Transverse colon (tissue), 4 donors: ENCODE measurements at regions not wholly inside any gene's neighbourhood (a gene's known extent, or its start where the extent isn't known, plus 50 kb on each side); places are given as distances from the start of the nearest gene placed in this dataset.

Source experiments
- DNase-seq: peaks from one replicate; pipeline ENCODE4 v3.0.0-alpha.2; 2019
- H3K27ac ChIP-seq, 4 donors: fragments of 200-600 bp; sonication (generic); 2 replicates each; pipeline ENCODE4 v1.5.1; 2016 to 2018; ENCODE audit warnings: inconsistent platforms in 4 of 4
- H3K27me3 ChIP-seq: fragments of 200-600 bp; sonication (generic); 2 replicates; pipeline ENCODE4 v1.5.1; 2017; ENCODE audit warnings: inconsistent platforms
- H3K36me3 ChIP-seq, 4 donors: fragments of 200-600 bp; sonication (generic); 2 replicates each; pipeline ENCODE4 v1.5.1; 2017 to 2019; ENCODE audit warnings: inconsistent platforms in 4 of 4
- H3K4me1 ChIP-seq, 4 donors: fragments of 200-600 bp; sonication (generic); 2 replicates each; pipeline ENCODE4 v1.5.1; 2017 to 2020; ENCODE audit warnings: inconsistent platforms in 4 of 4
- H3K4me3 ChIP-seq, 4 donors: fragments of 200-600 bp; sonication (generic); 1 replicate in 1 of 4; 2 replicates in 3 of 4; pipeline versions ENCODE4 v1.5.1 to v1.6.1; 2017 to 2019; ENCODE audit warnings: inconsistent platforms in 4 of 4
- H3K9me3 ChIP-seq, 2 donors: fragments of 200-600 bp; sonication (generic); 2 replicates each; pipeline ENCODE4 v1.5.1; 2017 to 2019; ENCODE audit warnings: inconsistent platforms in 2 of 2
- CTCF ChIP-seq, 5 experiments: fragments of 200-600 bp in 3 of 5; fragments of 450-650 bp in 2 of 5; sonication (generic) in 3 of 5; IDR thresholded peaks; 1 replicate in 2 of 5; 2 replicates in 3 of 5; pipeline ENCODE4 v1.5.1; 2016 to 2017; ENCODE audit warnings: antibody characterized with exemption in 5 of 5, inconsistent platforms in 3 of 5, mild to moderate bottlenecking in 2 of 5, moderate library complexity in 1 of 5
- EP300 ChIP-seq: sonication (generic); formaldehyde crosslinking; IDR thresholded peaks from one replicate; pipeline ENCODE4 v1.6.1; 2017; ENCODE audit warnings: antibody characterized with exemption, low read depth
- POLR2A ChIP-seq: fragments of 450-650 bp; IDR thresholded peaks from one replicate; pipeline ENCODE4 v1.6.1; 2016; ENCODE audit warnings: antibody characterized with exemption, mild to moderate bottlenecking, moderate library complexity
- POLR2AphosphoS5 ChIP-seq, 3 donors: sonication (generic); formaldehyde crosslinking; IDR thresholded peaks; one replicate each; pipeline ENCODE4 v1.6.1; 2016; ENCODE audit warnings: antibody characterized with exemption in 3 of 3
- whole genome bisulfite sequencing, 2 donors: methylation state at CpG; one replicate each; pipeline ENCODE4 v1.1.5; 2018; ENCODE audit warnings: low coverage in 1 of 2; 5-methylcytosine and 5-hydroxymethylcytosine counted together
- in situ Hi-C, 4 donors: fragments of 200-750 bp; cut with MboI; loops; one replicate each; pipeline versions ENCODE4 v1.15.0 to v1.15.1; 2017; ENCODE audit warnings: low sequenced_read_pairs in 3 of 4, low pct_ligation_motif_present in 1 of 4, low pct_unique_long_range_greater_than_20kb in 1 of 4
- intact Hi-C: fragments of 100-400 bp; cut with DNase I; formaldehyde crosslinking; loops from one replicate; pipeline ENCODE4 v1.15.1; 2023; ENCODE audit warnings: low total_unique reads

- WGBS, 2 donors: 32% methylated on average over 14 of the region's 14 CpGs; no CpG with 5 or more reads in 1 of the 2 donors
- intact Hi-C loops: loop anchor here (5.0 kb wide), 1 partner anchor 89 kb away; no protein-coding TSS in a partner anchor
These were observed 229.2 kb upstream of the MAP3K1 start for GRCh38 chr5:56585999-56586691.

GRCh38 chr5:56585461-56585860, 229.9 kb upstream of the MAP3K1 start:
- Histone ChIP-seq H3K36me3 (no peaks in the 10 kb centered on the region), H3K27me3 (no peaks in the 10 kb centered on the region), H3K27ac (no peak overlapping the region), H3K4me1 (peaks cover 0 to 15% (median 3%) of the 10 kb centered on the region in 4 donors), H3K4me3 (no peak overlapping the region), H3K9me3 (no peaks in the 10 kb centered on the region)
- TF ChIP-seq POLR2AphosphoS5 (IDR thresholded peaks at IDR 0.05) (no peak), EP300 (no peak), POLR2A (no peak), CTCF (IDR thresholded peaks at IDR 0.05) (no peak)
- in situ Hi-C loops (no loop called here), intact Hi-C loops (loop anchor here (5.0 kb wide), 1 partner anchor 88 kb away; no protein-coding TSS in a partner anchor)
- WGBS, 2 donors: 50 to 74% methylated on average over 1 to 2 of the region's 2 CpGs
- DNase-seq: no peak

More at GRCh38 chr5:56585999-56586691, 229.2 kb upstream of the MAP3K1 start:
- in situ Hi-C loops: no loop called here
- H3K4me1 ChIP-seq: peaks cover 0 to 15% (median 3%) of the 10 kb centered on the region in 4 donors
- DNase-seq: no peak
- H3K27me3 ChIP-seq: no peaks in the 10 kb centered on the region
- no peak for TF ChIP-seq CTCF (IDR thresholded peaks at IDR 0.05)
- TF ChIP-seq POLR2AphosphoS5 (IDR thresholded peaks at IDR 0.05): no peak
- TF ChIP-seq EP300: no peak
- no peak for TF ChIP-seq POLR2A
- peak overlapping the region in 2 of 4 donors; percentile 31 to 34 for H3K27ac ChIP-seq
- H3K9me3 ChIP-seq: no peaks in the 10 kb centered on the region
- no peaks in the 10 kb centered on the region for H3K36me3 ChIP-seq
- H3K4me3 ChIP-seq: no peak overlapping the region

- in situ Hi-C loops: no loop called here
- no peaks in the 10 kb centered on the region for H3K27me3 ChIP-seq
These were observed 233.9 kb upstream of the MAP3K1 start for GRCh38 chr5:56581426-56581825.

GRCh38 chr5:56580864-56581263, 234.5 kb upstream of the MAP3K1 start:
- no peak overlapping the region for H3K4me3 ChIP-seq
- intact Hi-C loops: no loop called here
- H3K36me3 ChIP-seq: no peaks in the 10 kb centered on the region
- 81 to 100% methylated on average over 2 of the region's 2 CpGs for WGBS, 2 donors
- H3K27ac ChIP-seq: no peak overlapping the region
- peaks cover 0 to 7% (median 2%) of the 10 kb centered on the region in 4 donors for H3K4me1 ChIP-seq
- no peak for TF ChIP-seq POLR2A
- no peak for TF ChIP-seq EP300
- TF ChIP-seq CTCF (IDR thresholded peaks at IDR 0.05): no peak
- TF ChIP-seq POLR2AphosphoS5 (IDR thresholded peaks at IDR 0.05): no peak
- no peaks in the 10 kb centered on the region for H3K27me3 ChIP-seq
- no peaks in the 10 kb centered on the region for H3K9me3 ChIP-seq
- in situ Hi-C loops: no loop called here
- DNase-seq: no peak

More at GRCh38 chr5:56581426-56581825, 233.9 kb upstream of the MAP3K1 start:
- no peak for TF ChIP-seq POLR2A
- TF ChIP-seq CTCF (IDR thresholded peaks at IDR 0.05): no peak
- no peak for TF ChIP-seq EP300
- TF ChIP-seq POLR2AphosphoS5 (IDR thresholded peaks at IDR 0.05): no peak
- Histone ChIP-seq H3K27ac (no peak overlapping the region), H3K4me3 (no peak overlapping the region), H3K4me1 (peaks cover 0 to 7% (median 3%) of the 10 kb centered on the region in 4 donors), H3K9me3 (no peaks in the 10 kb centered on the region), H3K36me3 (no peaks in the 10 kb centered on the region)
- intact Hi-C loops: no loop called here
- no peak for DNase-seq
- WGBS, 2 donors: 79 to 82% methylated on average over 1 of the region's 1 CpG
